Cardiac fibroblast (primary cell): ENCODE measurements at regions not wholly inside any gene's neighbourhood (a gene's known extent, or its start where the extent isn't known, plus 50 kb on each side); places are given as distances from the start of the nearest gene placed in this dataset.
"Not testable (repeated sequence)": the region's sequence is repeated elsewhere in the genome, so short reads cannot be mapped to it uniquely, and the experiment has no call there.

ENCODE experiments used
- DNase-seq, 2 donors: peaks; one replicate each; pipeline versions ENCODE4 v3.0.0 to v3.0.0-alpha.2; 2010; ENCODE audit warnings: low read depth in 2 of 2
- H3K4me3 ChIP-seq, 2 donors: replicated peaks in 1 of 2; 1 replicate in 1 of 2; 2 replicates in 1 of 2; pipeline ENCODE4 v1.5.1; 2011; ENCODE audit warnings: low read depth in 2 of 2, low read length in 2 of 2, mild to moderate bottlenecking in 2 of 2, moderate library complexity in 1 of 2
- TF ChIP-seq, protein P1 (sequence below): IDR thresholded peaks from one replicate; pipeline ENCODE4 v1.5.1; 2011; ENCODE audit warnings: low read depth, mild to moderate bottlenecking, low read length, inconsistent platforms

DNA sequence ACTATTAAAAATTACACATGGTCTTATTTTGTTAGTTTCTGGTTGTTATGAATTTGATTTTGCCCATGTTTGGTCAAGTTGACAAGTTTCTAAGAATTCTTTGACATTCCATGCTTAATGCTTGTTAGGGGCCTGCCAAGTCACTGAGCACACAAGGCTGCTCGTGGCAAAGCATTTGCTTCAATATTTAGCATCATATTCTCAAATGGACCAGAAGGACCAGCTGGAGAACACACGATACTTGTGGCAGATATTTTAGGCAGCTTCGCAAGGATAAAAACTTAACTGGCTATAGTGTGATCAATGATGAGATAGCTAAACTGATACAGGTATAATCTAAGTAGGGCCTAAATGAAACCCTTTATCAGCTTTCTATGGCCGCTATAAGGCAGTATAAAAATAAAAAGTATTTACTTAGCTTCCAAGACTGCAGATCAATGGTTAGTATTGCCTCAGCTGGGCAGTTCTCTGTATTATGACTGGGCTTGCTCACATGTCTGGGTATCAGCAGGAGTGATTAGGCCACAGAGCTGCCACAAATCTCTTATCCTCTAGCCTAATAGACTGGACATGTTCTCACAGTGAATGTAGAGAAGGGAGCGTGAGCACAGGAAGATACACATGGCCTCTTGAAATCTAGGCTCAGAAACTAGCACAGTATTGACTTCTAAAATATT is 155.9 kb upstream of the SPRY2 start:
- no peak for DNase-seq
- no peak overlapping the region for H3K4me3 ChIP-seq
- TF ChIP-seq, protein P1, sequence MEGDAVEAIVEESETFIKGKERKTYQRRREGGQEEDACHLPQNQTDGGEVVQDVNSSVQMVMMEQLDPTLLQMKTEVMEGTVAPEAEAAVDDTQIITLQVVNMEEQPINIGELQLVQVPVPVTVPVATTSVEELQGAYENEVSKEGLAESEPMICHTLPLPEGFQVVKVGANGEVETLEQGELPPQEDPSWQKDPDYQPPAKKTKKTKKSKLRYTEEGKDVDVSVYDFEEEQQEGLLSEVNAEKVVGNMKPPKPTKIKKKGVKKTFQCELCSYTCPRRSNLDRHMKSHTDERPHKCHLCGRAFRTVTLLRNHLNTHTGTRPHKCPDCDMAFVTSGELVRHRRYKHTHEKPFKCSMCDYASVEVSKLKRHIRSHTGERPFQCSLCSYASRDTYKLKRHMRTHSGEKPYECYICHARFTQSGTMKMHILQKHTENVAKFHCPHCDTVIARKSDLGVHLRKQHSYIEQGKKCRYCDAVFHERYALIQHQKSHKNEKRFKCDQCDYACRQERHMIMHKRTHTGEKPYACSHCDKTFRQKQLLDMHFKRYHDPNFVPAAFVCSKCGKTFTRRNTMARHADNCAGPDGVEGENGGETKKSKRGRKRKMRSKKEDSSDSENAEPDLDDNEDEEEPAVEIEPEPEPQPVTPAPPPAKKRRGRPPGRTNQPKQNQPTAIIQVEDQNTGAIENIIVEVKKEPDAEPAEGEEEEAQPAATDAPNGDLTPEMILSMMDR: no peak

DNA sequence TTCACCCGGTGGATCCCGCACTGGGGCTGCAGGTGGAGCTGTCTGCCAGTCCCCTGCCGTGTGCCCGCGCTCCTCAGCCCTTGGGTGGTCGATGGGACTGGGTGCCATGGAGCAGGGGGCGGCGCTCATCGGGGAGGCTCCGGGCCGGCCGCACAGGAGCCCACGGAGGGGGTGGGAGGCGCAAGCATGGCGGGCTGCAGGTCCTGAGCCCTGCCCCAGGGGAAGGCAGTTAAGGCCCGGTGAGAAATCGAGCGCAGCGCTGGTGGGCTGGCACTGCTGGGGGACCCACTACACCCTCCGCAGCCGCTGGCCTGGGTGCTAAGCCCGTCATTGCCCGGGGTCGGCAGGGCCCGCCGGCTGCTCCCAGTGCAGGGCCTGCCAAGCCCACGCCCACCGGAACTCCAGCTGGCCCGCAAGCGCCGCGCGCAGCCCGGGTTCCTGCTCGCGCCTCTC is 149.6 kb upstream of the SPRY2 start:
- DNase-seq, H3K4me3 ChIP-seq: not testable (repeated sequence)

DNA sequence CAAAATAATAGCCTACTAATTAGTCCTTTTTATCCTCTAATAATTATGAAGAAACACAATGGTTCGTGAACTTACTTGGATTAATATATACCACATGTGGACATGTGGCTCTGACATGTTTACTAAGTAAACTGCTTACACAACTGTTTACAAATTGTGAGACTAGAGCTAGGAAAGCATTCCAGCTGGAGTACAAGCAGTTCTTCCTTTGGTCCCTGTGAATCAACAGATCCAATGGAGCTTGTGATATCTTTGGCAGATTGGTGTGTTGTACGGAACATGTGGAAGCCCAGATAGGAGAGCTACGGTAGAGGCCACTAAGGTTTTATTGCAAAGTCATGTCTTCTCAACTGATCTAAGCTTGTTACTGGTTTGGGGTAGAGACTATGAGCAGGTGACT is 145.5 kb upstream of the SPRY2 start:
- no peak overlapping the region for H3K4me3 ChIP-seq
- TF ChIP-seq, protein P1: no peak
- no peak for DNase-seq

DNA sequence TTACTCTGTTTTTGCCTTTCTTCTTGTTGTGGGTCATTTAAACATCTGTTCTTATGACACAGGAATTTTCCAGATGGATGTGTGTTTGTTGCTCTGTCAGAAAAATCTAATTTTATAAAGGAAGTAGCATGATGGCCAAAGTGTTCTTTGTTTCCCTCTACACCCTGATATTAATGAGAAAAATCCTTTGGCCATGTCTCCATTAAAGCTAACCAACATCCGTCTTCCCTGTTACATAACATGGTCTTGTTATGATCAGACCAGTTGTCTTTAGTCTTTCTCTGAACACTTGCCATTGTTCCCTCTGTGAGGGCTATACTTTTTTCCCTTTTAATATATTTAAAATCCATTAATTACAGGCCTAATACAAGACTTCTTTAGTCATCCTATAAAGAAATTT is 142.2 kb upstream of the SPRY2 start:
- no peak overlapping the region for H3K4me3 ChIP-seq
- TF ChIP-seq, protein P1: no peak
- no peak for DNase-seq

DNA sequence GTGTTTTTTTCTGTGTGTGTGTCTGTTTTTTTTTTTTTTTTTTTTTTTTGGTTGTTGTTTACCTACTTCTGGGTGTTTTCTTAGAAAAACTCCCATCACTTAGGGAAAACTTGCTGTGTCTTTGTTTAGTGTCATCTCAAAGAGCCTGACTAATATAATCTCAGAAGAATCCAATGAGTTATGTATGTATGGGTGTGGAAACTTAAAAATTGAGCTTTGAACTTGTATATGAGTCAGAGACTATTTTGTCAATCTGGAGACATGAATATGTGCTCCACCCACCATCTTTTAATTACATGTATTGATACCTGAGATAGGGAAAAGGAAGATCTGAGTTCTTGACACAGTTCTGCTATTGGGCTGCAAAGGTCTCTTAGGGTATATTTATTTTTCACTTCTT is 140.7 kb upstream of the SPRY2 start:
- peak in 1 of 2 donors; percentile 21 for DNase-seq
- TF ChIP-seq, protein P1: no peak
- H3K4me3 ChIP-seq: no peak overlapping the region

DNA sequence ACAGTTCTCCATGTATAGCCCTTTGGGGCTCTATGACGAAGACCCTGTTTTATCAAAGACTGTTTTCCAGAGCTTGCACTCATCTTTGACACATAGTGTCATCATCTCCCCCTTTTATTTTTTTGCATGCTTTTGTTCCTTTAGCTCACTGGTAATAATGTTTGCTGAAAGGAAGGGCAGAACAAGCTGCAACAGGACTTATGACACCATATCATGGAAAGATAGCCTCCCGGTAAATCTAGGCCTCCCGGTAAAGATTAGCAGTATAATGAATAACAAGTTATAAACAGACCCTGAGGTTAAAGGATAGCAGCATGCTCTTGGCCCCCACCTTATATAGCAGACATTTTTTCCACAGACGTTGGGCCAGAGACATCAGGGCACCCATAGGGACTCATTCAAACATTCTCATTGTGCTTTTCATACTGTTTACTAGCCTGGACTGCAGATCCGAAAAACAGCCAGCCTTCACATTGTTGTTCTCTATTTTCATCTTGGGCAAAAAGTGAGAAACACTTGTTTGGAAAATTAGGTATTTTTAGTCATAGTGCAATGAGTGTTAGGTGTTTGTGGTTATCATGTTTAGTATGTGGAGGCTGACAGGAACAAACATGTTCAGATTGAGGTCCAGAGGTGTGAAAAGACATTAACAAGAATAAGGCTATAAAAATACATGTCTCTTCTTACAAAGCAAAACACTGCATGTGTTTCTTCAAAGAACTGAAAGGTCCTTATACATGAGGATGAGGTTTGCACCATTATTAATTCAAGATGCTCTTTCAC is 136.9 kb upstream of the SPRY2 start:
- no peak for DNase-seq
- no peak overlapping the region for H3K4me3 ChIP-seq
- TF ChIP-seq, protein P1: no peak

DNA sequence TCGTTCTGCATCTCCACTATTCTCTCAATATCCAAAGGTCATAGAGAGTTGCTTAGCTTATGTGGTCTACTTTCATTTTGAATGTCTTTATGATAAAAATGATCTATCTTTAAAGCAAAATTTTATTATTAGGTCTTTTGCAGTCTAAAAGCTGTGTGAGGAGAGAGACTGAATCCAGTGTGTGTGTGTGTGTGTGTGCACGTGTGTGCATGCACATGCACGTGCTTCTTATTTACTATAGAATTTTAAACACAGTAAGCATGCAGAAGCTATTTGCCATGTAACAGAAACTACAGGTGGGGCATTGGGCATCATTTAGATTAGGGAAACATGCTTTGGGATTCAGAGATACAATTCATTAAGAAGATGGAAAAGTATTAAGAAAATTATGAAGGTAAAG is 136.0 kb upstream of the SPRY2 start:
- TF ChIP-seq, protein P1: no peak
- no peak for DNase-seq

More for the DNA sequence above, 136.0 kb upstream of the SPRY2 start:
- no peak overlapping the region for H3K4me3 ChIP-seq
